Keratinocyte (primary cell): ENCODE measurements at regions not wholly inside any gene's neighbourhood (a gene's known extent, or its start where the extent isn't known, plus 50 kb on each side); places are given as distances from the start of the nearest gene placed in this dataset.

ENCODE experiments used
- DNase-seq: peaks from one replicate; pipeline ENCODE4 v3.0.0-alpha.2; 2011; ENCODE audit warnings: low read depth, missing footprints, low spot score
- FAIRE-seq: peaks from 2 replicates; lab custom pipeline; 2011; peaks lifted over from hg19 to GRCh38; lab: Jason Lieb, UNC
- H2AFZ ChIP-seq: 2 replicates; pipeline ENCODE4 v1.6.0; 2012; ENCODE audit warnings: low read length, control low read depth, inconsistent platforms; ENCODE audit not compliant: control insufficient read depth
- H3K27ac ChIP-seq: 2 replicates; pipeline ENCODE4 v1.5.1; 2011; ENCODE audit warnings: low read length; ENCODE audit not compliant: control insufficient read depth, insufficient read depth
- H3K27me3 ChIP-seq: 3 replicates; pipeline ENCODE4 v1.6.0; 2011; ENCODE audit warnings: low read length; ENCODE audit not compliant: control insufficient read depth, insufficient read depth; ENCODE audit errors: extremely low read depth
- H3K36me3 ChIP-seq, 2 experiments: 2 replicates in 1 of 2; 3 replicates in 1 of 2; pipeline ENCODE4 v1.5.1; 2011; ENCODE audit warnings: low read length in 2 of 2, mild to moderate bottlenecking in 1 of 2; ENCODE audit not compliant: control insufficient read depth in 2 of 2, insufficient read depth in 2 of 2; ENCODE audit errors: extremely low read depth in 1 of 2
- H3K4me1 ChIP-seq: 3 replicates; pipeline ENCODE4 v1.5.1; 2011; ENCODE audit warnings: low read length; ENCODE audit not compliant: control insufficient read depth, insufficient read depth; ENCODE audit errors: extremely low read depth
- H3K4me2 ChIP-seq: 3 replicates; pipeline ENCODE4 v1.6.0; 2011; ENCODE audit warnings: low read depth, low read length; ENCODE audit not compliant: control insufficient read depth, insufficient read depth; ENCODE audit errors: extremely low read depth
- H3K4me3 ChIP-seq, 3 experiments: fragments of 200-600 bp in 1 of 3; sonication (generic) in 1 of 3; 2 replicates in 2 of 3; 3 replicates in 1 of 3; pipeline ENCODE4 v1.5.1; 2011 to 2016; ENCODE audit warnings: low read length in 3 of 3, mild to moderate bottlenecking in 3 of 3, control low read depth in 2 of 3, inconsistent platforms in 1 of 3, low read depth in 1 of 3, mixed read lengths in 1 of 3, mixed run types in 1 of 3, moderate library complexity in 1 of 3; ENCODE audit not compliant: control insufficient read depth in 2 of 3, insufficient read depth in 2 of 3; ENCODE audit errors: extremely low read depth in 1 of 3
- H3K79me2 ChIP-seq: 2 replicates; pipeline ENCODE4 v1.6.0; 2012; ENCODE audit warnings: low read length; ENCODE audit not compliant: control insufficient read depth, insufficient read depth
- H3K9ac ChIP-seq: 3 replicates; pipeline ENCODE4 v1.6.0; 2011; ENCODE audit warnings: low read length; ENCODE audit not compliant: control insufficient read depth, insufficient read depth; ENCODE audit errors: extremely low read depth
- H3K9me1 ChIP-seq: 3 replicates; pipeline ENCODE4 v1.6.0; 2011; ENCODE audit warnings: low read length; ENCODE audit not compliant: control insufficient read depth, insufficient read depth; ENCODE audit errors: extremely low read depth
- H3K9me3 ChIP-seq: 2 replicates; pipeline ENCODE4 v1.5.1; 2012; ENCODE audit warnings: low read depth, low read length; ENCODE audit not compliant: control insufficient read depth
- H4K20me1 ChIP-seq: 3 replicates; pipeline ENCODE4 v1.6.0; 2011; ENCODE audit warnings: low read length; ENCODE audit not compliant: control insufficient read depth, insufficient read depth; ENCODE audit errors: extremely low read depth
- EZH2 ChIP-seq: IDR thresholded peaks from one replicate; pipeline ENCODE4 v1.6.1; 2012; ENCODE audit warnings: inconsistent platforms, mild to moderate bottlenecking, low read length, moderate library complexity
- dilution Hi-C: fragments of 300-500 bp; cut with MboI; formaldehyde crosslinking; loops from one replicate; pipeline ENCODE4 v1.7.0; 2020; ENCODE audit warnings: low sequenced_read_pairs; ENCODE audit not compliant: extremely low pct_ligation_motif_present
- TF ChIP-seq, protein P1 (sequence below), 3 experiments: IDR thresholded peaks in 1 of 3; conservative IDR thresholded peaks in 1 of 3; optimal IDR thresholded peaks in 1 of 3; 2 replicates in 2 of 3; 3 replicates in 1 of 3; pipeline versions ENCODE3 to v1.5.1; 2011; ENCODE audit warnings: low read length in 3 of 3, mild to moderate bottlenecking in 3 of 3, moderate library complexity in 2 of 3, control low read depth in 1 of 3, inconsistent platforms in 1 of 3; ENCODE audit not compliant: insufficient read depth in 2 of 3; ENCODE audit errors: extremely low read depth in 1 of 3

DNA sequence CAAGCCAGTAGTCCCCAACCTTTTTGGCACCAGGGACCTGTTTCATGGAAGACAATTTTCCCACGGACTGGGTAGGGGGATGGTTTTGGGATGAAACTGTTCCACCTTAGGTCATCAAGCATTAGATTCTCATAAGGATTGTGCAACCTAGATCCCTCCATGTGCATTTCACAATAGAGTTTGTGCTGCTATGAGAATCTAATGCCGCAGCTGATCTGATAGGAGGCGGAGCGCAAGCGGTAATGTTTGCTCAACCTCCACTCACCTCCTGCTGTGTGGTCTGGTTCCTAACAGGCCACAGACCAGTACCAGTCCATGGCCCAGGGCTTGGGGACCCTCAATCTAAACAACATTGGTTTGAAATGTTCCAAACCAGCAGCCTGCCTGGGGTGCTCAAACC, 137.0 kb upstream of the STXBP5 start:
- TF ChIP-seq, protein P1, sequence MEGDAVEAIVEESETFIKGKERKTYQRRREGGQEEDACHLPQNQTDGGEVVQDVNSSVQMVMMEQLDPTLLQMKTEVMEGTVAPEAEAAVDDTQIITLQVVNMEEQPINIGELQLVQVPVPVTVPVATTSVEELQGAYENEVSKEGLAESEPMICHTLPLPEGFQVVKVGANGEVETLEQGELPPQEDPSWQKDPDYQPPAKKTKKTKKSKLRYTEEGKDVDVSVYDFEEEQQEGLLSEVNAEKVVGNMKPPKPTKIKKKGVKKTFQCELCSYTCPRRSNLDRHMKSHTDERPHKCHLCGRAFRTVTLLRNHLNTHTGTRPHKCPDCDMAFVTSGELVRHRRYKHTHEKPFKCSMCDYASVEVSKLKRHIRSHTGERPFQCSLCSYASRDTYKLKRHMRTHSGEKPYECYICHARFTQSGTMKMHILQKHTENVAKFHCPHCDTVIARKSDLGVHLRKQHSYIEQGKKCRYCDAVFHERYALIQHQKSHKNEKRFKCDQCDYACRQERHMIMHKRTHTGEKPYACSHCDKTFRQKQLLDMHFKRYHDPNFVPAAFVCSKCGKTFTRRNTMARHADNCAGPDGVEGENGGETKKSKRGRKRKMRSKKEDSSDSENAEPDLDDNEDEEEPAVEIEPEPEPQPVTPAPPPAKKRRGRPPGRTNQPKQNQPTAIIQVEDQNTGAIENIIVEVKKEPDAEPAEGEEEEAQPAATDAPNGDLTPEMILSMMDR (optimal IDR thresholded peaks at IDR 0.05 in 1 of 3, IDR thresholded peaks at IDR 0.05 in 1 of 3, conservative IDR thresholded peaks at IDR 0.05 in 1 of 3; ENCODE audit: extremely low read depth in 1 of 3, insufficient read depth in 2 of 3, low read length in 3 of 3) = no peak
- TF ChIP-seq EZH2 = no peak
- no peaks in the 10 kb centered on the region for H4K20me1 ChIP-seq
- dilution Hi-C loops = no loop called here
- no peaks in the 10 kb centered on the region for H3K36me3 ChIP-seq
- H3K9me1 ChIP-seq = no peaks in the 10 kb centered on the region
- H3K4me1 ChIP-seq = peaks cover 9% of the 10 kb centered on the region
- DNase-seq = no peak
- no peaks in the 10 kb centered on the region for H3K27me3 ChIP-seq
- no peak overlapping the region for H3K4me3 ChIP-seq
- H2AFZ ChIP-seq = no peak overlapping the region
- no peaks in the 10 kb centered on the region for H3K79me2 ChIP-seq
- H3K4me2 ChIP-seq = no peak overlapping the region
- FAIRE-seq = no peak
- no peak overlapping the region for H3K9ac ChIP-seq
- no peak overlapping the region for H3K27ac ChIP-seq
- H3K9me3 ChIP-seq = no peaks in the 10 kb centered on the region

DNA sequence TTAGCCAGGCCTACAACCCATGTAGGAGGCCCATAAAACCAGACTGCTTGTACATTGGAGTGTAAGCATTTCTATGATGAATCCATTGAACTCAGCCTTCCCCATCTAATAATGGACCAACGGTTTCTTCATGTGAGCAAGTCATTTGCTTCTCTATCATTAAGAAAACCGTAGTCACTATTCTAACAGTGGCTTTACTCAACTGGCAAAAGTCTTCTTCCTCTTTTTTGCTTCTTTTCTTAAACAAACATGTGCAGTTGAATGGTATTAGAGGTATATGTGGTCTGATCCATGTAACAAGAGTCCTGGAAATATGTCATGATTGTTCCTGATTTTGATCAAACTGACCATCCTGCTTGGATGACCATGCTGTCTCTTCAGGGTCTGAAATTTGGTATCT, 132.4 kb upstream of the STXBP5 start:
- dilution Hi-C loops = no loop called here
- Histone ChIP-seq H4K20me1 (no peaks in the 10 kb centered on the region), H3K4me1 (no peaks in the 10 kb centered on the region), H3K27me3 (no peaks in the 10 kb centered on the region), H3K9me3 (no peaks in the 10 kb centered on the region), H3K4me2 (no peak overlapping the region), H2AFZ (no peak overlapping the region), H3K9me1 (no peaks in the 10 kb centered on the region), H3K9ac (no peak overlapping the region), H3K79me2 (no peaks in the 10 kb centered on the region), H3K4me3 (no peak overlapping the region), H3K27ac (no peak overlapping the region), H3K36me3 (no peaks in the 10 kb centered on the region)
- DNase-seq = no peak
- FAIRE-seq = no peak
- TF ChIP-seq EZH2 = no peak
- TF ChIP-seq, protein P1 (optimal IDR thresholded peaks at IDR 0.05 in 1 of 3, IDR thresholded peaks at IDR 0.05 in 1 of 3, conservative IDR thresholded peaks at IDR 0.05 in 1 of 3; ENCODE audit: extremely low read depth in 1 of 3, insufficient read depth in 2 of 3, low read length in 3 of 3) = no peak
